ENCODE measurements at regions not wholly inside any gene's neighbourhood (a gene's known extent, or its start where the extent isn't known, plus 50 kb on each side); places are given as distances from the start of the nearest gene placed in this dataset.

- no peaks in the 10 kb centered on the region for H3K27me3 ChIP-seq
Observed at GRCh38 chr11:107076832-107077231, 58.6 kb upstream of the GUCY1A2 start.

DNA sequence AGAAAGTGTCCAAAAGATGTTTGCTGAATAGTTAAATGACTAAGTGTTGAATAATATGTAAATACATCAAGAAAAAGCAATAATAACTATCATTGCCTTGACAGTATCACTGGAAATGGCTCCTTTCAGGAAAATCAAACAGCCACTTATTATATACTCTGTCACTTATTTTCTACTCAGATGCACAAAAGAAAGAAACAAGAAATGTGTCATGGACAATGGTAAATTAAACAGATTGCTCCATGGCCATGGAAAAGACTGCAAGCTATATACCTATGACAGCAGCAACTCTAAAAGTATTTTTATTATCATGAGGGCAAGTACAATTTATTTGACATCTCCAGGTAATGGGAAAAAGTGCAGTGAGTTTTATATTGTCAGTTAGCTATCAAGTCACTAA is 52.9 kb upstream of the GUCY1A2 start:
- TF ChIP-seq, protein P1, sequence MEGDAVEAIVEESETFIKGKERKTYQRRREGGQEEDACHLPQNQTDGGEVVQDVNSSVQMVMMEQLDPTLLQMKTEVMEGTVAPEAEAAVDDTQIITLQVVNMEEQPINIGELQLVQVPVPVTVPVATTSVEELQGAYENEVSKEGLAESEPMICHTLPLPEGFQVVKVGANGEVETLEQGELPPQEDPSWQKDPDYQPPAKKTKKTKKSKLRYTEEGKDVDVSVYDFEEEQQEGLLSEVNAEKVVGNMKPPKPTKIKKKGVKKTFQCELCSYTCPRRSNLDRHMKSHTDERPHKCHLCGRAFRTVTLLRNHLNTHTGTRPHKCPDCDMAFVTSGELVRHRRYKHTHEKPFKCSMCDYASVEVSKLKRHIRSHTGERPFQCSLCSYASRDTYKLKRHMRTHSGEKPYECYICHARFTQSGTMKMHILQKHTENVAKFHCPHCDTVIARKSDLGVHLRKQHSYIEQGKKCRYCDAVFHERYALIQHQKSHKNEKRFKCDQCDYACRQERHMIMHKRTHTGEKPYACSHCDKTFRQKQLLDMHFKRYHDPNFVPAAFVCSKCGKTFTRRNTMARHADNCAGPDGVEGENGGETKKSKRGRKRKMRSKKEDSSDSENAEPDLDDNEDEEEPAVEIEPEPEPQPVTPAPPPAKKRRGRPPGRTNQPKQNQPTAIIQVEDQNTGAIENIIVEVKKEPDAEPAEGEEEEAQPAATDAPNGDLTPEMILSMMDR (IDR thresholded peaks at IDR 0.05; ENCODE audit: low read depth, low read length), result no peak
- no peaks in the 10 kb centered on the region for H3K9me3 ChIP-seq

More at GRCh38 chr11:107076832-107077231, 58.6 kb upstream of the GUCY1A2 start:
- TF ChIP-seq, protein P1 (IDR thresholded peaks at IDR 0.05; ENCODE audit: low read depth, low read length), result no peak
- no peak for DNase-seq
- H3K4me3 ChIP-seq (ENCODE audit: low read depth, low read length), result no peak overlapping the region
- no peaks in the 10 kb centered on the region for H3K4me1 ChIP-seq
- no peaks in the 10 kb centered on the region for H3K9me3 ChIP-seq
- H3K36me3 ChIP-seq, result no peaks in the 10 kb centered on the region

More for the DNA sequence above, 52.9 kb upstream of the GUCY1A2 start:
- H3K27me3 ChIP-seq, result no peaks in the 10 kb centered on the region
- no peaks in the 10 kb centered on the region for H3K36me3 ChIP-seq
- H3K4me3 ChIP-seq (ENCODE audit: low read depth, low read length), result no peak overlapping the region
- H3K4me1 ChIP-seq, result no peaks in the 10 kb centered on the region
- no peak for DNase-seq
